Heart right ventricle (tissue), 16 donors: ENCODE measurements at regions not wholly inside any gene's neighbourhood (a gene's known extent, or its start where the extent isn't known, plus 50 kb on each side); places are given as distances from the start of the nearest gene placed in this dataset.

Experiments used
- ATAC-seq, 8 donors: fragments of 200-7000 bp; cut with Tn5 transposase; one replicate each; pipeline ENCODE4 v1.9.1; 2020; ENCODE audit warnings: mild to moderate bottlenecking in 8 of 8, moderate library complexity in 8 of 8, moderate number of reproducible peaks in 1 of 8
- DNase-seq, 2 donors: peaks; one replicate each; pipeline ENCODE4 v3.0.0-alpha.2; 2020
- H3K27ac ChIP-seq, 10 donors: fragments of 200-600 bp; sonication (generic) in 2 of 10; one replicate each; pipeline versions ENCODE4 v1.5.0 to v1.8.0; 2020 to 2022; ENCODE audit warnings: mild to moderate bottlenecking in 3 of 10
- H3K27me3 ChIP-seq, 7 donors: fragments of 200-600 bp; one replicate each; pipeline ENCODE4 v1.8.0; 2021 to 2022; ENCODE audit warnings: mild to moderate bottlenecking in 2 of 7
- H3K36me3 ChIP-seq, 9 donors: fragments of 200-600 bp; sonication (generic) in 1 of 9; one replicate each; pipeline versions ENCODE4 v1.5.0 to v1.8.0; 2020 to 2022; ENCODE audit warnings: mild to moderate bottlenecking in 2 of 9
- H3K4me1 ChIP-seq, 9 donors: fragments of 200-600 bp; sonication (generic) in 1 of 9; one replicate each; pipeline versions ENCODE4 v1.5.0 to v1.8.0; 2020 to 2022; ENCODE audit warnings: mild to moderate bottlenecking in 4 of 9
- H3K4me3 ChIP-seq, 10 donors: fragments of 200-600 bp; sonication (generic) in 2 of 10; one replicate each; pipeline versions ENCODE4 v1.5.0 to v1.8.0; 2020 to 2022; ENCODE audit warnings: mild to moderate bottlenecking in 7 of 10, moderate library complexity in 2 of 10
- H3K9me3 ChIP-seq, 11 donors: fragments of 200-600 bp in 10 of 11; sonication (generic) in 2 of 11; one replicate each; pipeline versions ENCODE4 v1.5.0 to v1.8.0; 2013 to 2022; ENCODE audit warnings: mild to moderate bottlenecking in 2 of 11, control low read depth in 1 of 11, moderate library complexity in 1 of 11
- CTCF ChIP-seq, 9 donors: fragments of 200-600 bp; sonication (generic) in 2 of 9; IDR thresholded peaks; one replicate each; pipeline versions ENCODE4 v1.5.0 to v1.8.0; 2021 to 2022; ENCODE audit warnings: antibody characterized with exemption in 9 of 9, mild to moderate bottlenecking in 5 of 9, moderate library complexity in 1 of 9
- WGBS, 2 donors: extraction: QIAGEN DNeasy Blood & Tissue Kit; methylation state at CpG; one replicate each; pipeline ENCODE4 v1.1.7; 2013; ENCODE audit warnings: inconsistent platforms in 1 of 2; 5-methylcytosine and 5-hydroxymethylcytosine counted together
- intact Hi-C, 10 donors: fragments of 100-400 bp; cut with DNase I; formaldehyde crosslinking; loops; one replicate each; pipeline versions ENCODE4 v1.11.1 to v1.14.2; 2022
- donor health status: Arrhythmogenic right ventricular cardiomyopathy.
- donor health status: ischemic (EF 13 %, LVEDD 7.1; RV severe dilation, severe dysfunction).
- donor health status: healthy with polysubstance abuse.
- donor health status: DM: no; HTN: yes; CAD: no.
- donor health status: DM: no; HTN: no; CAD: no.
- donor health status: ischemic (EF 25% LVEDD 6.9; RV normal size, moderate dysfunction).
- donor health status: ischemic (EF 25% LVEDD 5.7; RV mildly dilated, moderate dysfunction).
- donor health status: healthy.
- donor health status: DM: yes; HTN: yes; CAD: no.
- donor health status: Ischemic cardiomyopathy.
- donor health status: ischemic (EF 35%, LVEDD 5.7; RV mildly dilated, moderate dysfunction).
- donor health status: nonischemic (EF 11% LVEDD 7.7; RV severe dilation, severe dysfunction).
- donor health status: DM: yes; HTN: yes; CAD: no.
- donor health status: PGD.
- donor health status: ischemic (EF 29% LVEDD 5.4; RV normal size, mild dysfunction).
- donor health status: nonischemic (EF 23%, LVEDD 6.1; RV moderate dilation, normal function).

- no peak for DNase-seq
- no peak for TF ChIP-seq CTCF (IDR thresholded peaks at IDR 0.05)
- Histone ChIP-seq H3K27me3 (peaks cover 0 to 23% (median 6%) of the 10 kb centered on the region in 7 donors), H3K27ac (no peak overlapping the region), H3K4me3 (no peak overlapping the region), H3K4me1 (no peaks in the 10 kb centered on the region), H3K9me3 (no peaks in the 10 kb centered on the region), H3K36me3 (no peaks in the 10 kb centered on the region)
- intact Hi-C loops = no loop called here
- 73 to 81% methylated on average over 2 of the region's 2 CpGs for WGBS, 2 donors
- no peak for ATAC-seq
Observed at GRCh38 chr15:86006546-86006945, 73.1 kb upstream of the AGBL1 start.

- ATAC-seq = no peak
- Histone ChIP-seq H3K36me3 (no peaks in the 10 kb centered on the region), H3K9me3 (no peaks in the 10 kb centered on the region), H3K27me3 (peaks cover 0 to 10% (median 0%) of the 10 kb centered on the region in 7 donors), H3K27ac (no peak overlapping the region), H3K4me3 (no peak overlapping the region), H3K4me1 (no peaks in the 10 kb centered on the region)
- no peak for TF ChIP-seq CTCF (IDR thresholded peaks at IDR 0.05)
- no peak for DNase-seq
- WGBS, 2 donors = 68 to 87% methylated on average over 4 of the region's 4 CpGs
- intact Hi-C loops = no loop called here
Observed at GRCh38 chr15:86009727-86010126, 69.9 kb upstream of the AGBL1 start.

GRCh38 chr15:86010398-86010797, 69.3 kb upstream of the AGBL1 start:
- Histone ChIP-seq H3K4me3 (no peak overlapping the region), H3K9me3 (no peaks in the 10 kb centered on the region), H3K36me3 (no peaks in the 10 kb centered on the region), H3K27ac (no peak overlapping the region), H3K4me1 (no peaks in the 10 kb centered on the region), H3K27me3 (peaks cover 0 to 10% (median 0%) of the 10 kb centered on the region in 7 donors)
- WGBS, 2 donors = 79 to 88% methylated on average over 9 of the region's 9 CpGs
- ATAC-seq (no peak), DNase-seq (no peak)
- TF ChIP-seq CTCF (IDR thresholded peaks at IDR 0.05) = no peak
- intact Hi-C loops = no loop called here

GRCh38 chr15:86010891-86011290, 68.8 kb upstream of the AGBL1 start:
- 72 to 74% methylated on average over 5 of the region's 5 CpGs for WGBS, 2 donors

More at GRCh38 chr15:86010891-86011290, 68.8 kb upstream of the AGBL1 start:
- Histone ChIP-seq H3K27ac (no peak overlapping the region), H3K9me3 (no peaks in the 10 kb centered on the region), H3K4me1 (no peaks in the 10 kb centered on the region), H3K36me3 (no peaks in the 10 kb centered on the region), H3K27me3 (peaks cover 0 to 10% (median 3%) of the 10 kb centered on the region in 7 donors), H3K4me3 (no peak overlapping the region)
- ATAC-seq = no peak
- intact Hi-C loops = no loop called here
- DNase-seq = no peak
- no peak for TF ChIP-seq CTCF (IDR thresholded peaks at IDR 0.05)
